GM10248 (cell line): ENCODE measurements at regions not wholly inside any gene's neighbourhood (a gene's known extent, or its start where the extent isn't known, plus 50 kb on each side); places are given as distances from the start of the nearest gene placed in this dataset.

Experiments
- CTCF ChIA-PET: fragments of 300-600 bp; sonication (Branson Sonifier 250); formaldehyde crosslinking; extraction: SDS; loops from one replicate; lab custom pipeline; 2021; ENCODE audit warnings: antibody characterized with exemption; lab: Yijun Ruan, JAX
- POLR2A ChIA-PET: fragments of 350-650 bp; sonication (Branson Sonifier 250); formaldehyde crosslinking; extraction: SDS; loops from one replicate; lab custom pipeline; 2020; ENCODE audit warnings: antibody characterized with exemption; lab: Yijun Ruan, JAX
- DNase-seq: peaks from one replicate; pipeline ENCODE4 v3.0.0; 2012; ENCODE audit errors: extremely low spot score
- TF ChIP-seq, protein P1 (sequence below): IDR thresholded peaks from 2 replicates; pipeline ENCODE4 v1.5.1; 2012; ENCODE audit warnings: mild to moderate bottlenecking, low read depth; ENCODE audit errors: extremely low read depth, missing control alignments, control extremely low read depth

DNA sequence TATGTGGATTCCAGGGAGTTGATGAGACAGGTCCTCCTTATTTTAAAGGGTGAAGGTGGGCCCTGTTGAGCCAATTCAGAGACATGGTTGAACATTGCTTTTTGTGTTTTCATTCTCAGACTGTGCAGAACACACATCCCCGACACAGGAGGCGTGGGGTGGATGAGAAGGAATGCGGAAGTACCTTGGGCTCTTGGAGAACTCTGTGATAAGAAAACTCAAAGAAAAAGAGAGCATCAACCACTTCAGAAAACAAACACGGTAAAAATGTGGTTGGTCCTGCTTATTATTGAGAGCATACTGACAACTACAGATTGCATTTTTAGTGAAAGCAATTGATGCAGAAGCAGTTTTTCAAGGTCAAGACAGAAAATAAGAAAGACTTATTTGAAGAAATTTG is 659.8 kb downstream of the IRX1 start:
- POLR2A ChIA-PET = no interaction called here
- CTCF ChIA-PET = no interaction called here
- no peak for DNase-seq
- TF ChIP-seq, protein P1, sequence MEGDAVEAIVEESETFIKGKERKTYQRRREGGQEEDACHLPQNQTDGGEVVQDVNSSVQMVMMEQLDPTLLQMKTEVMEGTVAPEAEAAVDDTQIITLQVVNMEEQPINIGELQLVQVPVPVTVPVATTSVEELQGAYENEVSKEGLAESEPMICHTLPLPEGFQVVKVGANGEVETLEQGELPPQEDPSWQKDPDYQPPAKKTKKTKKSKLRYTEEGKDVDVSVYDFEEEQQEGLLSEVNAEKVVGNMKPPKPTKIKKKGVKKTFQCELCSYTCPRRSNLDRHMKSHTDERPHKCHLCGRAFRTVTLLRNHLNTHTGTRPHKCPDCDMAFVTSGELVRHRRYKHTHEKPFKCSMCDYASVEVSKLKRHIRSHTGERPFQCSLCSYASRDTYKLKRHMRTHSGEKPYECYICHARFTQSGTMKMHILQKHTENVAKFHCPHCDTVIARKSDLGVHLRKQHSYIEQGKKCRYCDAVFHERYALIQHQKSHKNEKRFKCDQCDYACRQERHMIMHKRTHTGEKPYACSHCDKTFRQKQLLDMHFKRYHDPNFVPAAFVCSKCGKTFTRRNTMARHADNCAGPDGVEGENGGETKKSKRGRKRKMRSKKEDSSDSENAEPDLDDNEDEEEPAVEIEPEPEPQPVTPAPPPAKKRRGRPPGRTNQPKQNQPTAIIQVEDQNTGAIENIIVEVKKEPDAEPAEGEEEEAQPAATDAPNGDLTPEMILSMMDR = no peak

- ChIA-PET CTCF (no interaction called here), POLR2A (no interaction called here)
- TF ChIP-seq, protein P1 = no peak
- DNase-seq = no peak
Measured at GRCh38 chr5:4258170-4258569, 662.5 kb downstream of the IRX1 start.

GRCh38 chr5:4271193-4271592 is 675.6 kb downstream of the IRX1 start:
- TF ChIP-seq, protein P1 = no peak
- no peak for DNase-seq
- CTCF ChIA-PET = no interaction called here
- POLR2A ChIA-PET = no interaction called here

- CTCF ChIA-PET = no interaction called here
- no peak for DNase-seq
- TF ChIP-seq, protein P1 = no peak
- POLR2A ChIA-PET = no interaction called here
Measured at GRCh38 chr5:4275232-4275631, 679.6 kb downstream of the IRX1 start.

GRCh38 chr5:4294878-4295277 is 699.2 kb downstream of the IRX1 start:
- no peak for DNase-seq
- TF ChIP-seq, protein P1 = no peak
- ChIA-PET CTCF (no interaction called here), POLR2A (no interaction called here)

DNA sequence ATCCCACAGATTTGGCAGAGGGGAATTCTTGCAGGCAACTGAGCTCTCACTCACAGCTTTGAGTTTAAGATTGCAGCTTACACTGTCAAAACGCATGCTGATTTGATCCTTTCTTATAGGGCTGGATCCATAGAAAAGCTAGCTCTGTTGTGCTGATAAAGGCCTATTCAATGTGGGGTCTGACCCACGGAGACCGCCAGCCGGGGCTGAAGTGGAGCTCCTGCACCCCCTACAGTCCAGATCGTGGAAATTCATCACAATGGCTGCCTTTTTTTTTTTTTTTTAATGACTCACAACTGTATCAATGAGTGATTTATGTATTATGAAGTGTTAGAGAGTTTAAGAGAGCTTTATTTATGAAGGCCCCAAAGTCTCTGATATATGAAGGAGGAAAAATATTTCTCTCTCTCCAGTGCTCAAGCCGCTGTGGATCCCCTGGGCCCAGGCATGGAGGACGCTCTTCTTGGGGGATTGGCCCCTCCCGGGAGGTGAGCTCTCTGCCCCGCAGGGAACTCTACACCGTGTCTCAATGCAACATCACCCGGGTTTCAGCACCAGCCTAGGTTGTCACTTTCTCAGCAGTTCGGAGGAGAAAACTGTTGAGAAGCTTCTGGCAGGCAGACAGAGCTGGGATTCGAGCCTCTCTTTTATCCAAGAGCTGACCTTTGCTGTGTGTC is 700.2 kb downstream of the IRX1 start:
- no peak for DNase-seq
- CTCF ChIA-PET = interaction anchor here (1.3 kb wide), 1 partner anchor 23 kb away, joined by 3 read pairs; no protein-coding TSS in a partner anchor
- POLR2A ChIA-PET = no interaction called here
- TF ChIP-seq, protein P1 = no peak
